ENCODE measurements at regions not wholly inside any gene's neighbourhood (a gene's known extent, or its start where the extent isn't known, plus 50 kb on each side); places are given as distances from the start of the nearest gene placed in this dataset.

DNA sequence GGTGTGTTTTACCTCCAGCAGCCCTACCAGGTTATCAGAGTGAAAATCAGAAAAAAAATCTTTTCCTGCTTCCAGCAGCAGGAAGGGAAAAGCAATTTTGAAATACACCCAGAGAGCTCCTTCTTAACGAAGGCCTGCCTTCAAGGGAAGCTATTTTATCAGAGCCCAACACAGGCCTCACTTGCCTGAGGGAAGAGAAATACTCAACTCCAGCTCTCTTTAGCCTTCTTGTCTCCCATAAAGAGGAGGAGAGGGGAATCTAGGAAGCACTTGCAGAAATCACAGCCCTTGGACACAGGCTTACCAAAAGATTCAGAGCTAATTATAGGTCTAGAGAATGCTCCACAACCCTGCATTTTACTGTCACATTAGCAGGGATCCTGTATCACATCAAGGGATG is 896.1 kb upstream of the CNTNAP5 start:
- DNase-seq (ENCODE audit: low spot score), result no peak

DNA sequence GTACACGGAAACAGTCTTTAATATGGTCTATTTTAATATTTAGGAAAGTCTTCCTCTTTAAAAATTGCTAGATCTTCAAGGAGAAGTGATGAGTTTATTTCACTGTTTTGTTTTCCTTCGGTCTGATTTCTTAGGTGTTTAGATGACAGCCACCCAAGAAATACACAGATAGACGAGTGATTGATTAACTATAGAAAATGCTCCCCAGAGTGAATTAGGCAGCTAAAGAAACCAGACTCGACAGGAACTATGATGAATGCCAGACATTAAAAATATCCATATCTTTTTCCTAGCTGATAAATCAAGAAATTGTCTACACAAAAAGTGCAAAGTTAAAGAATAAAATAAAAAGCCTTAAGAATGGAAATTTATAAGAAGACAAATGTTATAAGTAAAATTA is 888.7 kb upstream of the CNTNAP5 start:
- DNase-seq (ENCODE audit: low spot score), result no peak

DNA sequence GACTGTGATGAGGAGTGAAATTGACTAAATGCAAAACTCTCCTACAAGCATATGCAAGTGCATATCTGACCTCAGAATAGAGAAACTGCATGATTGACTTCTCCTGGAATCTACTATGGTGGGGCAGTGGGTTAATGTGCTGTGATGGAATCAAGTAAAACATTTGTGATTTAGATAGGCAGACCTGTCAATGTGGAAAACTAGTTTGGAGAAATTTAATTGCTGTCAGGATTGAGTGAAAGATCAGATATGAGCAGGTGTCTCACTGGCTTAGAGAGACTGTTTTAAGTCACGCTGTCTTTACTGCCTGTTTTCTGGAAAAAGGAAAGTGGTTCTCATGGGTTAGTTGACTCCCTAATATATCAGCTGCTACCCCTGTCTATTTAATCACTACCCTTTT is 881.0 kb upstream of the CNTNAP5 start:
- no peak for DNase-seq (ENCODE audit: low spot score)

DNA sequence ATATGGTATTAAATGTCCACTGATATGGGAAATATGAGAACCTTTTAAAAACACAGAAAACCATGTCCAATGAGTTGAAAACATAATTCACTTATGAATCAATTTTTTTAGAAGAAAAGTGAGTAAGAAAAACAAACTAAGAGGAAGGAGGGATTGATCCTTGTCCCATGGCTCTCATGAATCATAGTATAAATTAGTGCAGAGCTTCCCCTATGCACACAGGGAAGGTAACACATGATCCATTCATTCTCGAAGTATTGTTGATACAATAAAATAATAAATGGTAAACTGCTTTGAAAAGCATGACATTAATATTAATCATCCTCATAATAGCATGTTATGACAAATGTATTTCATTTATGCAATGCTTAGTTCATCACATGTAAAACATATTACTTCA is 872.0 kb upstream of the CNTNAP5 start:
- no peak for DNase-seq (ENCODE audit: low spot score)

DNA sequence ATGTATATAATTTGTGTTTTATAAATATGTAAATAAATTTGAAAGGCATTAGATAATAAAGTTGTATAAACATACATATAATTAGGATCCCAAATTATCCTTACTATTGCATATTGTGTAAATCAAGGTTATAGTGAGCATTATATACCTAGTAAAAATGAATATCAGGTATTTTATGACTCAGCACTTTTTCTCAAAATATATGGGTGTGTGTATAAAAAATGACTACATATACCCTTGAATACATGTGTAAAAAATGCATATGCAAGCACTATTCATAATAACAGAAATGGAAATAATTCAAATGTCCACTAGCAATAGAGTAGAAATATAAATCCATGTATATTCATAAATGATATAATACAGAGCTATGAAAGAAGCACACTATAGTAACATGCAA is 870.9 kb upstream of the CNTNAP5 start:
- DNase-seq (ENCODE audit: low spot score), result no peak

DNA sequence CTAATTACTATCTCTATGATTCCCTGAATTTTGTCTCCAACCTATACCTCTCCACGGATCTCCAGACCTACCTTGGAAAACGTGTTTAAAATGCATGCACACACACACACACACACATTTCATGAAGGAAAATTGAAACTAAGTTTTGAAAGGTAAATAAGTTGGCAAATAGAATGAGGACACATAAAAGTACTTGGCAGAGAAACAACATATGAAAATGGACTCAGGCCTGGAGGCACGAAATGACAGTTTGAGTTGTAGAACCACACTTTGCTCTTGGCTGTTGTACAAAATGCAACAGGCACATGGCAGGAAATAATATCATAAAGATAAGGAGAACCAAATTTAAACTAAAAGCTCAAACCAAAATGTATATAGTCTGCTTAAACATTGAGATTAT is 868.1 kb upstream of the CNTNAP5 start:
- DNase-seq (ENCODE audit: low spot score), result no peak

DNA sequence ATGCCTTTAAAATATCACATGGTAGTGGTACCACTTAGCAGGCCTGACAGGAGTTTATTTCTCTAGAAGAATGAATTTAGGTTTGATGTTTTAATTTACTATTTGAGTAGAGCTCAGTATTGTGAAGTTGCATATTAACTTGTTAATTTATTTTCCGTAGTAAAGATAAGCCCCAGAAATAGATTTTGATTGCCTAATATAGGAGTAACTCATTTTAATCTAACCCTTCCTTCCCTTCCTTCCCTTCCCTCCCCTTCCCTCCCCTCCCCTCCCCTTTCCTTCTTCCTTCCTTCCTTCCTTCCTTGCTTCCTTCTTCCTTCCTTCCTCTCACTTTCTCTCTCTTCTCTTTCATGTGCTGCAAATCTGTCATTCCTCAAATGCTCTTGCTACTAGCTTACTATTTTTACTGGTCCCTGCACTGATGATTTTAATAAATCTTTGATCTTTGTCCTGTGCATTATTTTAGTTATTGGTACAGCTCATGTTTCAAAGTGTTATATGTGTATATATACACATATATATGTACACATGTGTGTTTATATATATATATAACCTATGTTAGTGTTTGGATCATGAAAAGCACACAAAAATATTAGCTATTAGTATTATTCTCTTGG is 862.6 kb upstream of the CNTNAP5 start:
- no peak for DNase-seq (ENCODE audit: low spot score)

DNA sequence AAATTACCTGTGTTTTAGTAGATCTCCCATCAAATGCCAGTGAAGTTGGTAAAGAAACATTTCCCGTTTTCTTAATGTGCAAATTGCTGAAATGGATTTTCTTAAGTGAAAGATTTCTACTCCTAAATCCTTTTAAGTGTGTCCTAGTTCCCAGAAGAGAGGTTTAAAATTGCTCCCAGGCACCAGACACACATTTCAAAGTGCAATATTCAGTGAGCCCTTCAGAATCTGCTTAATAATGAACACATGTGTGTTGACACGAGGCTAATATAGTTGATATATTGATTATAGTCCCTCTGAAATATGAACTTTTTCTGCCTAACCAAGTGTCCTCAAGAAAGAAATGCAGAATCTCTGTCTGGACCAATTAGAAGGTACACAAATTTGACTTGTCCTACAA is 861.7 kb upstream of the CNTNAP5 start:
- no peak for DNase-seq (ENCODE audit: low spot score)

DNA sequence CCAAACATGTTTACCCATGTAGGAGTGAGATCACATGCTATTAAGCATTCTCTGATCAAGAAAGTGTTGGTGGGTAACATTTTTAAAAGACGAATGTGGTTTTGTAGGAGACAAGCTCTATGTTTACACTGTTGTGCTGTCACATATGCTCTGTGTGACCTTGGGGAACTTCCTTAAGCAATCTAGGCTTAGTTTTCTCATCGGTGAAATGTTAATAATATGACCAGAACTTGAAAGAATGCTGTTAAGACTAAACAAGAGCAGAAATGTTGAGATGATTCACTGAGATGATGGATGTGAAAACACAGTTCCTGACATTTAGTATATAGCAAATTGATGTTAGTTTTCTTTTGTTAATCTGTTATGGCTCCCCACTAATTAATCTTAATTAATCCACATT is 860.9 kb upstream of the CNTNAP5 start:
- DNase-seq (ENCODE audit: low spot score), result no peak

DNA sequence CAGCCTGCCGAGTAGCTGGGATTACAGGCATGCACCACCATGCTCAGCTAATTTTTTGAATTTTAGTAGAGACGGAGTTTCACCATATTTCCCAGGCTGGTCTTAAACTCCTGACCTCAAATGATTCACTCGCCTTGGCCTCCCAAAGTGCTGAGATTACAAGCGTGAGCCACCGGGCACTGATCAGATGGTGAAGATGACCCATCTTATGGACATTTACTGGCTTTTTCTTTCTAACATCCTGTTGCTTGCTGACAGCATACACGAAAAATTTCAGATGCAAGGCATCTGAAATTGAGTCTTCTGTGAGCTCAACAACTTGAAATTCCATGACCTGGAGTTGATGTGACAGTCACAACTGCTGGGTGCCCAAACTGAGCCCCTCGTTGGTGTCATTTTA is 859.5 kb upstream of the CNTNAP5 start:
- DNase-seq (ENCODE audit: low spot score), result no peak

DNA sequence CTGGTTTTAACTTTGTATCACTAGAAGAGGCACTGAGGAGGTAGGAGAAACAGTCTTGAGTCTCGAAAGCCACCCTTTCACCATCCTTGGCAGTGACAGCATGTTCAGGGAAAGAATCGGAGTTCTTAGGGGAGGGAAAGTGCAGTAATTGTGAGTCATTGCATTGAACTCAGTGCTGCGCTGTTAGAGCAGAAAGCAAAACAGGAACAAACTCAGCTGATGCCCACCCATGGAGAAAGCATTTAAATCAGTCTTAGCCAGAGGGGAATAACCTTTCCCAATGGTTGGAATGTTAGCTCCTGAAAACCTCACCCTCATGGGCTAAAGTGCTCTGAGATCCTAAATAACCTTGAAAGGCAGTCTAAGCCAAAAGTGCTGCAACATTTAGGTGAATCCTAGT is 845.6 kb upstream of the CNTNAP5 start:
- no peak for DNase-seq (ENCODE audit: low spot score)

DNA sequence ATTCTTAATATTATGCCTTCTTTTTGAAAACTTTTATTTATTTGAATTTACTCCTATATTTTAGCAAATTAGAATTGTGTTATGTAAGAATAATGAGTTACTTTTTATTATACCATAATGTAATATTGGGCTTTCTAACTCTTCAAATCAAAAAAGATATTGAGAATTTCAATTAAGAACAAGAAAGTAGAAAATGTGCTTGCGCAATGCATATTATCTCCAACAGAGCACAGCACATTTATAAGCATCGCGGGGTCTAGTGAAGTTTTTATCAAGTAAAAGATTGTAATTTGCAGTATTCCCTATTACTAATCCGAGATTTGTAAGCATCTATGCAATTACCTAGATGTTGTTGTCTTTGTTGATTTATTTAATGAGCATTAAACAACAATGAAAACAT is 829.1 kb upstream of the CNTNAP5 start:
- DNase-seq (ENCODE audit: low spot score), result no peak

DNA sequence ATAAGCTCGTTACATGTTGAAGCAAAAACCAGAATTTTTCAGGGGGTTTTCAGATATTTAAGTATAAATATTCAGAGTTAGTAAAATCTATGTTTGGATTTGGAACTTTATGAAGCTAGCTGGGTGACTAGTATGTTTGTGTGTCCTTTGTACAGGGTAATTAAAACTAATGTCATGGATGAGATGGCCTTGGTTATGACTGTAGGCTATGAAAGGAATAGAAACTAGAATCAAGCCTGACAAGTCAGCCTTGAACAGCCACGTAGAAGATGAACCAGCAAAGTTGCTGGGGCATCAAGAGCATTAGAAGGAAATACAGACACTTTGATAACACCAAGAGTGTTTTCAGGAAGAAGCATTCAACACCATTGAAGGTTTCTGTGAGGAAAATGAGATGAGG is 825.1 kb upstream of the CNTNAP5 start:
- DNase-seq (ENCODE audit: low spot score), result no peak

DNA sequence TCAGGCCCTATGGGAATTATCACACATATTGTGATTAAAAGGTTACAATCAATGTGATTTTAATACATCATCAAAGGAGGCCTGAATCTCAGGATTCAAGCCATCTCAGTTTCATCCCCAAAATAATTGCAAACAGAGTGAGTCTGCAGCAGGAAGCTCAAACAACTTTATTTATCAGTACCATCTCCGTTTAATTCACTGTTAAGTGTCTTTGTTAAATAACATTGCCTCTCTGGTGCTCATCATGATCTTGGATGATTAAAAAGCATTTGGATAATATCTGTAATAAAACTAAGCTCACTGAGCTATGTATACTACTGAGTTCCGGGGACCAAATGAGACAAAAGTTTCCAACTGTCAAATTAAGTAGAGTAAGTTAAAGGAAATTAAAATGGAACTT is 817.8 kb upstream of the CNTNAP5 start:
- DNase-seq (ENCODE audit: low spot score), result no peak

DNA sequence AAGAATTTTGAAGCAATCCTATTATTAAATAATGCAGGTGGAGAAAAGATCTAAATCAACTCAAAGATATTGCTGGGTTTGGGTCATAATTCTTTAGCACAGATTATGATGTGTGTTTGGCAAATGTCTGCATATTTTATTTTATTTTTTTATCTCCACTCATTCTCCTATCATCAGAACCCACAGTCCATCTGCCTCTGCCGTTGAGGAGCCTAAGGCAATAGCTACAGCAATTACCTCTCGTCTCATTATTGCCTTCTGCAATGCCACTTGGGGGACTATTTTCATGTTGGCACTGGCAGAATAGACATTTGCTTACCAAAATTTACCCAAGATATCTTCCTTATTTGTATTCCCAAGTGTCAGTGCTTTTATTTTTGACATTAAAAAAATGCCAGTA is 815.9 kb upstream of the CNTNAP5 start:
- DNase-seq (ENCODE audit: low spot score), result no peak

DNA sequence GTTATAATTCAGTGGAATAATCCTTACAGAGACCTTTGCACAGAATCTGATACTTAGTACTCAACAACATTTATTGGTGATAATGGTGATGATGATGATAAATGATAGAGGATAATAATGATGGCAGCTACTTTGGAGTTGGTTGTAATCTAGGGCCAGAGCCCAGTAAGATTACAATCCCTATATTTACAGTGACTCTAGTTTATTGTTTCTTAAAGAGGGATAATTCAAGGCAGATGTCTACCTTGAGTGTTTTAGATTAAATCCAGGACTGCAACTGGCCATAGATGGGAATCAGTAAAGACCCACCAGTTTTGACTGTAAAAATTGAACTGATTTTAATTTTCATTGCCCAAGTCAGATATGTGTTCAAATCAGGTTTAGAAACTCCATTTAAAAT is 813.9 kb upstream of the CNTNAP5 start:
- DNase-seq (ENCODE audit: low spot score), result no peak

DNA sequence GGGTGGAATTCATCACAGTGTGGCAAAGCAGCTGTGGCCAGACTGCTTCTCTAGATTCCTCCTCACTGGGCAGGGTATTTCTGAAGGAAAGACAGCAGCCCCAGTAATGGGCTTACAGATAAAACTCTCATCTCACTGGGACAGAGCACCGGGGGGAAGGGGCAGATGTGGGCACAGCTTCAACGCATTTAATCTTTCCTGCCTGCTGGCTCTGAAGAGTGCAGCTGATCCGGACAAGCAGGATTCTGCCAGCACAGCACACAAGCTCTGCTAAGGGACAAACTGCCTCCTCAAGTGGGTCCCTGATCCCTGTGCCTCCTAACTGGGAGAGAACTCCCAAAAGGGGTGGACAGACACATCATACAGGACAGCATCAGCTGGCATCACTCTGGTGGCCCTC is 779.9 kb upstream of the CNTNAP5 start:
- DNase-seq (ENCODE audit: low spot score), result no peak

DNA sequence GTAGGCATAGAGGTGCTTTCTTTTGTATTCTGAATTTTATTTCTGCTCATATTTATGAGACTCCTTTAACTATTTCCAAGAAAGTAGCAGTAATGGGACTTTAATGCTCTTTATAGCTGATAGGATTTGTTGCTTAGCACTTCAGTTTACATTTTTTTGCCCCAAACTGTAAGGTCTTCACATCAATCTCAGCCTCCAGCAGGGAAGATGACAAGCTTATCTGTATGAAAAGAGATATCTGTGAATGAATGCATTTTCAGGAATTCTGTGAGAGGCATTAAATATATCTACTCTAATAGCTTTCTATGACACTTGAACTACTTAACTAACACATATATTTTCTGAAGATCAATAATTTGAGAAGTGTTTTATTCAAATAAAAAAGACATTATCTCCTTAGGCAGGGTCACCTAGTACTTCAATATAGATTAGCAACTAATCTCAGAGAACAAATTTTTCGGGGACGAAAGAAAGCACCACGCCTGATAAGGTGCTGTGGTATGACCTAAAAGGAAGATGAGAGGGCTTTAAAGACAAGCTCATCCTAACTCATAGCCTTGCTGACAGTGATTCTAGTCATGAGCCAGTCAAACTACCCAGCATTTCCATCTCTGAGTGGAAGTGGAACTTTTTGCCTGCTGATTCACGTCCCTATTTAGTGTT is 766.1 kb upstream of the CNTNAP5 start:
- no peak for DNase-seq (ENCODE audit: low spot score)

DNA sequence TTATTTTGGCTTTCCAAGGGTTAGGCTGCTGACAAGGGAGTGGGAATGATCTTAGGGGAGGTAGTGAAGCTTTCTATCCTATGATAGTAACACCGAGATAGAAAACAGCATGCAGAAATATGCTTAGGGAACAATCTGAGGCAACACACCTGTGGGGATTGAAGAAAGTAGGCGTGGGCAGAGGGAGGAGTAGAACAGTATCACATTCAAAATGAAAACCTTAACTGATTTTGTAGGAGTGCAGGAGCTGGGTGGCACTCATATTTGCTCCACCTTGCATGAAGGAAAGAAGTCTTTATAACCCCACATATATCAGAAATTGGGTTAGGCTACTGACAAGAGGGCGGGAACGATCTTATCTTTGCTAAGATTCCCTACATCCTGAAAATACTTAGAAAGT is 762.2 kb upstream of the CNTNAP5 start:
- no peak for DNase-seq (ENCODE audit: low spot score)

DNA sequence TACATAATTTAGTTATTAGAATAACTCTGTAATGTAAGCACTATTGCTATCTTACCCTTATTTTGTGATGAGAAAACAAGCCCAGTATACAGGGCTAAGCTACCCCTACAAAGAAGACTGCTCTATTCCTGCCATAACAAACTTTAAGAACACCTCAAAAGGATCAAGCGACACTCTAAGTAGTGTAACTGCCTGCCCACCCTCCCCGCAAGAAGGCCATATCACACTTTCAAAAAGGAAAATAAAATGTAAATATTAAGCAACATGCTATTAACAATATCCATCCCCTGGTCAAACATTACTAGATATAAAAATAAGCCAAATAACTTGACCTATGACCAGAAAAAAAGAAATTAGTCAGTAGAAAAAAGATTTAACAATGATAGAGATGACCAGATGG is 741.7 kb upstream of the CNTNAP5 start:
- DNase-seq (ENCODE audit: low spot score), result no peak

DNA sequence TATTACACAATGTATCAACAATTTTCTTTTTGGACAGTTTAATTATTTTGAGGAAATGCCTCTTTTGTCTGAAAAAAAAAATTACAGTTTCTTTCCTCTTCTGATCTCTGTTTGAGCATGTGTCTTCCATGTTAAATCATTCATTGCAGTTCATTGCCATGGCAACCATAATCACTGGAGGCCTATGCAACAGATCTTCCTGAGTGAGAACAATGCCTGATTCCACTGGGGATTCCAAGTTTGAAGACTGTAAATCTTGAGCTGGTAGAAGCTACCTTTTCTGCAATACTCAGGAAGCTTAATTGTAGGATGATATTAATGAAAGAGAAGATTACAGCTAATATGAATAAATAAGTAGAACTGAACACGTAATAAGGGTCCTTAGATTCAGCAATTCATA is 721.4 kb upstream of the CNTNAP5 start:
- no peak for DNase-seq (ENCODE audit: low spot score)
